Duodenal mucosa (tissue), 2 donors: ENCODE measurements at regions not wholly inside any gene's neighbourhood (a gene's known extent, or its start where the extent isn't known, plus 50 kb on each side); places are given as distances from the start of the nearest gene placed in this dataset.

Experiments used
- H3K27ac ChIP-seq: one replicate; pipeline ENCODE4 v1.7.0; 2013; ENCODE audit warnings: low read depth, low read length
- H3K27me3 ChIP-seq, 2 donors: one replicate each; pipeline ENCODE4 v1.7.0; 2013; ENCODE audit warnings: low read length in 2 of 2, control low read depth in 1 of 2; ENCODE audit not compliant: insufficient read depth in 2 of 2, control insufficient read depth in 1 of 2
- H3K36me3 ChIP-seq, 2 donors: one replicate each; pipeline ENCODE4 v1.7.0; 2013; ENCODE audit warnings: low read length in 2 of 2, control low read depth in 1 of 2; ENCODE audit not compliant: insufficient read depth in 2 of 2, control insufficient read depth in 1 of 2
- H3K4me1 ChIP-seq, 2 donors: one replicate each; pipeline ENCODE4 v1.7.0; 2013; ENCODE audit warnings: low read length in 2 of 2, control low read depth in 1 of 2; ENCODE audit not compliant: insufficient read depth in 2 of 2, control insufficient read depth in 1 of 2
- H3K4me3 ChIP-seq, 2 donors: one replicate each; pipeline ENCODE4 v1.7.0; 2013; ENCODE audit warnings: low read length in 2 of 2, low read depth in 1 of 2
- H3K9ac ChIP-seq, 2 donors: one replicate each; pipeline ENCODE4 v1.7.0; 2013; ENCODE audit warnings: low read length in 2 of 2, low read depth in 1 of 2
- H3K9me3 ChIP-seq, 2 donors: one replicate each; pipeline ENCODE4 v1.7.0; 2013; ENCODE audit warnings: low read length in 2 of 2, control low read depth in 1 of 2; ENCODE audit not compliant: control insufficient read depth in 1 of 2

DNA sequence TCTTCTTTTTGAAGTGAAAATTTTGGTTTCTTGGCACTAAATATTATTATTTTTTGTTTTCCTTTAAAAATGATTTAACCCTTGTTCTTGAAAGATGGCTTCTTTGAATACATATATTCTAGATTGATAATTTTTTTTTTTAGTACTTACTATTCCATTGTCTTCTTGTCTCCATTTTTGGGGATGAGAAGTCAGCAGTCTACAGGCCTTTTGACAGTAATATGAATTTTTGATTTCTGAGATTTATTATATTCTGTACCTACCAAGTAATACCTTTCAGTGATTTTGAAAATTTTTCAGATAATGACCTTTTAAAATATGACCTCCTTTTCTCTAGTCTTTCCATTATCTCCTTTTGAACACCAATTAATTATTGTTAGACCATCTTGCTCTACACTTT lies 294.1 kb upstream of the LARGE1 start:
- H3K27me3 ChIP-seq = no peaks in the 10 kb centered on the region
- H3K27ac ChIP-seq = no peak overlapping the region
- H3K36me3 ChIP-seq = no peaks in the 10 kb centered on the region
- H3K4me1 ChIP-seq = no peaks in the 10 kb centered on the region
- no peaks in the 10 kb centered on the region for H3K9me3 ChIP-seq
- H3K4me3 ChIP-seq = no peak overlapping the region
- H3K9ac ChIP-seq = no peak overlapping the region

DNA sequence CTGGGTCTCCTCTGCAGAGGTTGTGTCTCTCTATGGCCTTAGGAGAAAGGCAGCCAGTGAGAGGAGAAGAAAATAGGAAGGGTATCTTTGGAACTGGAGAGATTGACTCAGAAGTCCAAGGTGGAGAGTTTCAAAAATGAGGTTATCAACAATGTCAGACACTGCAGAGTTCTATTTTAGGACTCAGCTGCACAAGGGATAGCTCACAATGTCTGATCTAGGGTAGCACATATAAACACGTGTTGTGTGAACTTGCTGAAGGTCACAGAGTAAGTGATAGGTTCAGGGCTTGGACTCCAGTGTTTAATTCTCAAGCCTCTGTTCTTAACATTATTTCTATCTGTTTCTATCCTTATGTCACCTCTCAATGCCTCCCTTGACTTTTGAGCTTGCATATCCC lies 305.0 kb upstream of the LARGE1 start:
- H3K36me3 ChIP-seq = no peaks in the 10 kb centered on the region
- no peaks in the 10 kb centered on the region for H3K9me3 ChIP-seq
- H3K9ac ChIP-seq = no peak overlapping the region
- H3K4me1 ChIP-seq = no peaks in the 10 kb centered on the region
- H3K27me3 ChIP-seq = no peaks in the 10 kb centered on the region
- H3K27ac ChIP-seq = no peak overlapping the region
- H3K4me3 ChIP-seq = no peak overlapping the region

DNA sequence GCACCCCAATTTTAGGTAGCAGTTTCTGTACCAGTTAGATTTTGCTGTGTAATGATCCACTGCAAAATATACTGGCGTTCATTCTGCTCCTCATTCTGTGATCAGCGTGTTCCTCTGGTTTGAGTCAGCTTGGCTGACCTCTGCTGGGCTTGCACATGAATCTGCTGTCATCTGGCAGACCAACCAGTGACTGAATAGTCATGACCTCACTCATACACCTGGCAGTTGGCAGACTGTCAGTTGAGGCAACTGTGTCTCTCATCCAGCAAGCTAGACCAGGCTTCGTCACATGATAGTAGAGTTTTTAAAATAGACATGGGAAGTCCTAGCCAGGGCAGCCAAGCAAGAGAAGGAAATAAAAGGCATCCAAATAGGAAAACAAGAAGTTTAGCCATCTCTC lies 316.3 kb upstream of the LARGE1 start:
- Histone ChIP-seq H3K9ac (no peak overlapping the region), H3K4me1 (no peaks in the 10 kb centered on the region), H3K9me3 (peaks cover 0 to 4% of the 10 kb centered on the region in 2 donors), H3K4me3 (no peak overlapping the region), H3K27ac (no peak overlapping the region), H3K27me3 (no peaks in the 10 kb centered on the region), H3K36me3 (no peaks in the 10 kb centered on the region)

DNA sequence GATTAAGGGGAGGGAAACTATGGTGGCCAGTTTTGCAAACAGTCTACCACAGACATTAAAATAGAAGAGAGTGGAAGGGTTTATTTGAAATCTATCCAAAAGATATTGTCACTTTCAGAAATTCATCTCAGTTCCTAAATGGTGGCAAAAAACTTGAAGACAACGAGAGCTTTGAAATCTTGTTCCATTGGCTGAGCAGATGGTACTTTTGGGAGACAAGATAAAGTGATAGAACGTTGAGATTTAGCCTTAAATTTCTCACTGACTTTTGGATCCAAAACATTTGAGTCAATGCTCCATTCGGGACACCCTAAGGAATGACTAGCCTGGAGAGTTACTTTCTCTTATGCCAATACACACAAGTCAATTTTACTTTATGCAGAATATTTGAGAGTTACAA lies 319.1 kb upstream of the LARGE1 start:
- Histone ChIP-seq H3K9me3 (peaks cover 0 to 4% of the 10 kb centered on the region in 2 donors), H3K36me3 (no peaks in the 10 kb centered on the region), H3K27me3 (no peaks in the 10 kb centered on the region), H3K9ac (no peak overlapping the region), H3K4me3 (no peak overlapping the region), H3K27ac (no peak overlapping the region), H3K4me1 (no peaks in the 10 kb centered on the region)

GRCh38 chr22:34243023-34243422 lies 322.7 kb upstream of the LARGE1 start:
- Histone ChIP-seq H3K9me3 (no peaks in the 10 kb centered on the region), H3K9ac (no peak overlapping the region), H3K4me3 (no peak overlapping the region), H3K4me1 (no peaks in the 10 kb centered on the region), H3K36me3 (no peaks in the 10 kb centered on the region), H3K27ac (no peak overlapping the region), H3K27me3 (no peaks in the 10 kb centered on the region)

DNA sequence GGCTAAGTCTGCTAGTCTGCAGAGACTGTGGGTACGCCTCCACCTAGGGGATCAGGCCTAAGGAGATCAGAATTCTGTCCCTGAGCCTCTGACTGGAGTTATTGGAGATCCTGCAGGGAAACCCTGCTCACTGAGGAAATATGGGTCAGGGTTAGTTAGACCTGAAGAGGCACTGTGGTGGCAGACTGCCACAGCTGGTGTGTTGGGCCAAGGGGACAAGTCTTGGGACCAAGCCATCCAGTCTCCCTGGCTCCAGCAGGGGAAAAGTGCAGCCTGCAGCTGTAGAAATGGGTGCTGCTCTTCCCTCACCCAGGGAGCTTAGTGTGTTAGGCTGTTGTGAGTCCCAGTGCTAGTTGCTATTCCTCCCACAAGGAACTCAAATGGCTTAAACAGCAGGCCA lies 334.8 kb upstream of the LARGE1 start:
- H3K27me3 ChIP-seq = no peaks in the 10 kb centered on the region
- no peaks in the 10 kb centered on the region for H3K9me3 ChIP-seq
- H3K36me3 ChIP-seq = no peaks in the 10 kb centered on the region
- no peak overlapping the region for H3K9ac ChIP-seq
- H3K4me1 ChIP-seq = no peaks in the 10 kb centered on the region
- H3K4me3 ChIP-seq = no peak overlapping the region
- H3K27ac ChIP-seq = no peak overlapping the region

DNA sequence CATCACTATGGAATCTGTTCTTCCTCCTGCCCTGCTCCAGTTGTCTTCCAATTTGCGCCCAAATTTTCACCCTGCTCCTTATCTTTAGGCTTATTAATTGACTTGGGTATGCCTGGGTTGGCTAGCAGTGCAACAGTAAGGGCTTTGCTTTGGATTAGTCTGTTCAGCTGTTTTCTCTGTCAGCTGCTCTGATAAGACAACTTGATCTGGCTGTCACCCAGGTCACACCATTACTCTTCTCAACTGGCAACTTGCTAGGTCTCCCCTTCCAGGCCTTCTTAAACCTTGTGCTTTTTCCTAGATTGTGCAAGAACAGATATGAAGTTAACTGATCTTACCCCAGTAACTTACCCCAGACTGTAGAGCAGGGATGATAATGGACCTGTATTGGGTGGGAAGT lies 357.8 kb upstream of the LARGE1 start:
- Histone ChIP-seq H3K9me3 (no peaks in the 10 kb centered on the region), H3K36me3 (no peaks in the 10 kb centered on the region), H3K27me3 (no peaks in the 10 kb centered on the region), H3K9ac (no peak overlapping the region), H3K4me3 (no peak overlapping the region), H3K4me1 (no peaks in the 10 kb centered on the region), H3K27ac (no peak overlapping the region)

- Histone ChIP-seq H3K27me3 (no peaks in the 10 kb centered on the region), H3K4me1 (no peaks in the 10 kb centered on the region), H3K27ac (no peak overlapping the region), H3K9me3 (no peaks in the 10 kb centered on the region), H3K4me3 (no peak overlapping the region), H3K9ac (no peak overlapping the region), H3K36me3 (no peaks in the 10 kb centered on the region)
Measured at GRCh38 chr22:34281738-34282137, 361.5 kb upstream of the LARGE1 start.

- Histone ChIP-seq H3K36me3 (no peaks in the 10 kb centered on the region), H3K27ac (no peak overlapping the region), H3K4me1 (no peaks in the 10 kb centered on the region), H3K9ac (no peak overlapping the region), H3K9me3 (no peaks in the 10 kb centered on the region), H3K27me3 (no peaks in the 10 kb centered on the region), H3K4me3 (no peak overlapping the region)
Measured at GRCh38 chr22:34283844-34284243, 363.6 kb upstream of the LARGE1 start.

DNA sequence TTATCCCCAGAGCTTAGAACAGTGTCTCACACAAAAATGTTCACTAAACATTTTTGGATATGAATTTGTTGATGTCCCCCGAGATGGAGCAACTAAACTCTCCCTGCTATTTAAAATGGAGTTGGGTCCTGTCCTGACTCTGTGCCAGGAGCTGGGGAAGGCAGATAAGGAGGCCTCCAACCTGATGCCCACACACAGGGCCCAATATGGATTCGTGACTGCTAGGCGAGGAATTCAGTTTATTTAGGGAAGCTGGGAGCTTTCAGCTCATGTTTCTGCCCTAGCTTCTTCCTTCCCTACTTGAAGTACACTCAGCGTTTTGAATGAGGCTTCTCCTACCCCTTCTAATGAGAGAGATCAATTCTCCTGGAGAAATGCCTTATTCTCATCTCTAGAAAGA lies 373.0 kb upstream of the LARGE1 start:
- Histone ChIP-seq H3K9ac (no peak overlapping the region), H3K36me3 (no peaks in the 10 kb centered on the region), H3K4me1 (peaks cover 4 to 9% of the 10 kb centered on the region in 2 donors), H3K27me3 (no peaks in the 10 kb centered on the region), H3K27ac (no peak overlapping the region), H3K9me3 (no peaks in the 10 kb centered on the region), H3K4me3 (no peak overlapping the region)

DNA sequence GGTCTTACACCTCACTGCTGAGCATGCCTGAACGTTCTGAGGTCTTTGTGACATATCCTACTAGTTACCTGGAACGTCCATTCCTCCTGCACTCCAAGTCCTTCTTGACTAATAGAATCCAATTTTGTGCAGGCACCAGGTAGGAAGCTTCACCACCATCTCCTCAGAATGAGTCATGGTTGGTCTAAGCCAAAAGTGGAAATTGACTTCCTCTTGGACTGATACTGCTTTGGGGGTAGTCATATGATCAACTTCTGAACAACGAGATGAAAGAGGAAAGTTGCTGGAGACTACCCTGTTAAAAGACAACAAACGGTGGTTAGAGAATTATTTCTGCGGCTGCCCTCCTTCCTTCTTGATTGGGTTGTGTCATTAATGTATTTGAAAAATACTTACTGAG lies 374.2 kb upstream of the LARGE1 start:
- Histone ChIP-seq H3K9ac (no peak overlapping the region), H3K27me3 (no peaks in the 10 kb centered on the region), H3K27ac (no peak overlapping the region), H3K9me3 (no peaks in the 10 kb centered on the region), H3K4me1 (peaks cover 4 to 9% of the 10 kb centered on the region in 2 donors), H3K36me3 (no peaks in the 10 kb centered on the region), H3K4me3 (no peak overlapping the region)
